CD4-positive, alpha-beta T cell (primary cell): ENCODE measurements at regions not wholly inside any gene's neighbourhood (a gene's known extent, or its start where the extent isn't known, plus 50 kb on each side); places are given as distances from the start of the nearest gene placed in this dataset.
"Not testable (repeated sequence)": the region's sequence is repeated elsewhere in the genome, so short reads cannot be mapped to it uniquely, and the experiment has no call there.

Source experiments
- ATAC-seq: fragments of 200-7000 bp; cut with Tn5 transposase; one replicate; pipeline ENCODE4 v1.10.0; 2022; ENCODE audit warnings: mild to moderate bottlenecking; ENCODE audit not compliant: poor library complexity
- CTCF ChIA-PET: fragments of 350-600 bp; sonication (Branson Sonifier 250); formaldehyde crosslinking; loops from one replicate; lab custom pipeline; 2021; ENCODE audit warnings: antibody characterized with exemption, inconsistent platforms; lab: Charles Lee
- POLR2A ChIA-PET: fragments of 350-600 bp; sonication (Branson Sonifier 250); formaldehyde crosslinking; loops from one replicate; lab custom pipeline; 2021; ENCODE audit warnings: antibody characterized with exemption, inconsistent platforms; lab: Charles Lee
- DNase-seq, 14 experiments: peaks; one replicate each; pipeline ENCODE4 v3.0.0-alpha.2; 2013 to 2020; ENCODE audit warnings: mixed read lengths in 2 of 14
- H3K27ac ChIP-seq, 2 donors: one replicate each; pipeline versions ENCODE4 v1.5.1 to v1.7.0; 2013; ENCODE audit warnings: low read length in 2 of 2, low read depth in 1 of 2, mild to moderate bottlenecking in 1 of 2
- H3K27me3 ChIP-seq, 2 experiments: 1 replicate in 1 of 2; 2 replicates in 1 of 2; pipeline versions ENCODE4 v1.6.1 to v1.7.0; 2013; ENCODE audit warnings: low read length in 2 of 2, control low read depth in 1 of 2, mild to moderate bottlenecking in 1 of 2, moderate library complexity in 1 of 2; ENCODE audit not compliant: insufficient read depth in 2 of 2, control insufficient read depth in 1 of 2
- H3K36me3 ChIP-seq: one replicate; pipeline ENCODE4 v1.6.1; 2013; ENCODE audit warnings: low read length, control low read depth; ENCODE audit not compliant: insufficient read depth
- H3K4me1 ChIP-seq: one replicate; pipeline ENCODE4 v1.6.1; 2013; ENCODE audit warnings: low read length, control low read depth; ENCODE audit not compliant: insufficient read depth
- H3K4me3 ChIP-seq: one replicate; pipeline ENCODE4 v1.5.1; 2013; ENCODE audit warnings: mild to moderate bottlenecking, low read length, moderate library complexity
- H3K9me3 ChIP-seq, 2 experiments: 1 replicate in 1 of 2; 2 replicates in 1 of 2; pipeline versions ENCODE4 v1.6.1 to v1.7.0; 2013; ENCODE audit warnings: low read length in 2 of 2, mild to moderate bottlenecking in 2 of 2, control low read depth in 1 of 2, moderate library complexity in 1 of 2; ENCODE audit not compliant: control insufficient read depth in 1 of 2, insufficient read depth in 1 of 2
- H3K27ac Mint-ChIP-seq: one replicate; pipeline ENCODE4 v1.8.0; 2020; ENCODE audit warnings: mixed read lengths
- H3K27me3 Mint-ChIP-seq: one replicate; pipeline ENCODE4 v1.8.0; 2021; ENCODE audit warnings: mixed read lengths
- H3K36me3 Mint-ChIP-seq: one replicate; pipeline ENCODE4 v1.8.0; 2021; ENCODE audit warnings: low read depth, mixed read lengths
- H3K4me1 Mint-ChIP-seq: one replicate; pipeline ENCODE4 v1.8.0; 2021; ENCODE audit warnings: low read depth, mixed read lengths
- H3K4me3 Mint-ChIP-seq: one replicate; pipeline ENCODE4 v1.8.0; 2020; ENCODE audit warnings: mild to moderate bottlenecking, mixed read lengths
- H3K9me3 Mint-ChIP-seq: one replicate; pipeline ENCODE4 v1.8.0; 2020; ENCODE audit warnings: mixed read lengths
- CTCF ChIP-seq: fragments of 200-600 bp; IDR thresholded peaks from one replicate; pipeline ENCODE4 v1.8.0; 2022; ENCODE audit warnings: antibody characterized with exemption, mild to moderate bottlenecking
- intact Hi-C, 2 experiments: fragments of 100-400 bp; cut with DNase I in 1 of 2; cut with micrococcal nuclease in 1 of 2; formaldehyde crosslinking; loops; one replicate each; pipeline versions ENCODE4 v1.15.1 to v1.9.0; 2023 to 2025; cut with DNase I, micrococcal nuclease

DNA sequence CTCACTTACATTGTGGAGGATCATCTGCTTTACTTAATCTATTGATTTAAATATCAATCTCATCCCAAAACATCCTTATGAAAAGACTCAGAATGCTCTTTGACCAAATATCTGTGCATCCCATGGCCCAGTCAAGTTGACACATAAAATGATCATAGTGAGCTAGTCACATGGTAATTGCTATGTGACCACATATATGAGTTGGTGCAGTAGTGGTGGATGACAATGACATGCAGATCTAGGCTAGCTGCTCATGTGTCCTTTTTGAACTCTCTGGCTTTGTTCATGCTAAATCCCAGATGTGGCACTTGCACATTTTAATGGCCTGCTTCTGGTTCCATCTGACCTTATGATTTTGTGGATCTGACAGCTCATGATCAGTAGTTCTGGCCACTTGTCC lies 156.2 kb downstream of the NFKBIZ start:
- H3K4me1 ChIP-seq = no peaks in the 10 kb centered on the region
- no peaks in the 10 kb centered on the region for H3K27me3 ChIP-seq
- Mint-ChIP-seq H3K4me1 (no peaks in the 10 kb centered on the region), H3K27ac (no peak overlapping the region), H3K4me3 (no peak overlapping the region), H3K36me3 (no peaks in the 10 kb centered on the region), H3K9me3 (no peaks in the 10 kb centered on the region), H3K27me3 (no peaks in the 10 kb centered on the region)
- intact Hi-C loops = no loop called here
- POLR2A ChIA-PET = no interaction called here
- H3K27ac ChIP-seq = no peak overlapping the region
- DNase-seq (no peak), ATAC-seq (no peak)
- CTCF ChIA-PET = interaction anchor here (1.6 kb wide), 1 partner anchor 25 kb away, joined by 3 read pairs; no protein-coding TSS in a partner anchor
- H3K4me3 ChIP-seq = no peak overlapping the region
- no peaks in the 10 kb centered on the region for H3K36me3 ChIP-seq
- no peak for TF ChIP-seq CTCF
- peaks cover 0 to 4% of the 10 kb centered on the region in 2 experiments for H3K9me3 ChIP-seq

GRCh38 chr3:102006812-102007485 lies 157.6 kb downstream of the NFKBIZ start:
- Mint-ChIP-seq H3K4me3 (no peak overlapping the region), H3K4me1 (no peaks in the 10 kb centered on the region), H3K27ac (no peak overlapping the region), H3K36me3 (no peaks in the 10 kb centered on the region), H3K27me3 (no peaks in the 10 kb centered on the region), H3K9me3 (no peaks in the 10 kb centered on the region)
- no peak for ATAC-seq
- Histone ChIP-seq H3K27ac (no peak overlapping the region), H3K4me1 (no peaks in the 10 kb centered on the region), H3K9me3 (peaks cover 0 to 4% of the 10 kb centered on the region in 2 experiments), H3K4me3 (no peak overlapping the region), H3K36me3 (no peaks in the 10 kb centered on the region), H3K27me3 (no peaks in the 10 kb centered on the region)
- TF ChIP-seq CTCF = no peak
- intact Hi-C loops = no loop called here
- no peak for DNase-seq
- POLR2A ChIA-PET = interaction anchor here (0.7 kb wide), 1 partner anchor 11 kb away, joined by 3 read pairs; no protein-coding TSS in a partner anchor
- CTCF ChIA-PET = no interaction called here

DNA sequence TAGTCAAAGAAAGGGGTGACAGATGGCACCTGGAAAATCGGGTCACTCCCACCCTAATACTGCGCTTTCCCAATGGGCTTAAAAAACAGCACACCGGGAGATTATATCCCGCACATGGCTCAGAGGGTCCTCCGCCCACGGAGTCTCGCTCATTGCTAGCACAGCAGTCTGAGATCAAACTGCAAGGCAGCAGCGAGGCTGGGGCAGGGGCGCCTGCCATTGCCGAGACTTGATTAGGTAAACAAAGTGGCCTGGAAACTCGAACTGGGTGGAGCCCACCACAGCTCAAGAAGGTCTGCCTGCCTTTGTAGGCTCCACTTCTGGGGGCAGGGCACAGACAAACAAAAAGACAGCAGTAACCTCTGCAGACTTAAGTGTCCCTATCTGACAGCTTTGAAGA lies 159.1 kb downstream of the NFKBIZ start:
- H3K36me3 ChIP-seq, intact Hi-C loops, H3K9me3 Mint-ChIP-seq, ATAC-seq, H3K9me3 ChIP-seq, POLR2A ChIA-PET, H3K27ac ChIP-seq, H3K27me3 Mint-ChIP-seq, H3K36me3 Mint-ChIP-seq, H3K4me1 Mint-ChIP-seq, DNase-seq, H3K27ac Mint-ChIP-seq, H3K4me1 ChIP-seq, H3K4me3 Mint-ChIP-seq, H3K27me3 ChIP-seq, H3K4me3 ChIP-seq: not testable (repeated sequence)
- CTCF ChIA-PET = interaction anchor here (0.9 kb wide), 1 partner anchor 28 kb away, joined by 4 read pairs; no protein-coding TSS in a partner anchor

DNA sequence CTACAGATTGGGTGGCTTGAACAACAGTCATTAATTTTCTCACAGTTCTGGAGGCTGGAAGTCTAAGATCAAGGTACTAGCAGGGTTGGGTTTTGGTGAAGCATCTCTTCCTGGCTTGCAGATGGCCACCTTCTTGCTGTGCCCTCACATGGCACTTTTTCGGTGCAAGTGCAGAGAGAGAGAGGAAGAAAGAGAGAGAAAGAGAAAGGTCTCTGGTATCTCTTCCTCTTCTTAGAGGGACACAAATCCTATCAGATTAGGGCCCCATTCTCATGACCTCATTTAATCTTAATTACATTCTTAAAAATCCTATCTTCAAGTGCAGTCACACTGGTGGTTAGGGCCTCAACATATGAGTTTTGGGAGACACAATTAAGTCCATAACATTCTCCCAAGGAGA lies 167.1 kb downstream of the NFKBIZ start:
- CTCF ChIA-PET = no interaction called here

More for the DNA sequence above, 167.1 kb downstream of the NFKBIZ start:
- no peaks in the 10 kb centered on the region for H3K27me3 ChIP-seq
- no peaks in the 10 kb centered on the region for H3K27me3 Mint-ChIP-seq
- no peaks in the 10 kb centered on the region for H3K36me3 ChIP-seq
- DNase-seq (no peak), ATAC-seq (no peak)
- POLR2A ChIA-PET = no interaction called here
- H3K4me3 Mint-ChIP-seq = no peak overlapping the region
- peaks cover 36% of the 10 kb centered on the region for H3K4me1 Mint-ChIP-seq
- no peak overlapping the region for H3K4me3 ChIP-seq
- H3K9me3 Mint-ChIP-seq = no peaks in the 10 kb centered on the region
- H3K9me3 ChIP-seq = no peaks in the 10 kb centered on the region
- no peak overlapping the region for H3K27ac ChIP-seq
- no peaks in the 10 kb centered on the region for H3K4me1 ChIP-seq
- intact Hi-C loops = no loop called here
- TF ChIP-seq CTCF = no peak
- H3K27ac Mint-ChIP-seq = no peak overlapping the region
- H3K36me3 Mint-ChIP-seq = no peaks in the 10 kb centered on the region
